BE2C (cell line): ENCODE measurements at regions not wholly inside any gene's neighbourhood (a gene's known extent, or its start where the extent isn't known, plus 50 kb on each side); places are given as distances from the start of the nearest gene placed in this dataset.

Source experiments
- DNase-seq: peaks from one replicate; pipeline ENCODE4 v3.0.0-alpha.2; 2020
- H3K27me3 ChIP-seq: fragments of 250-450 bp; sonication (Bioruptor Pico); 2 replicates; pipeline ENCODE4 v1.5.1; 2020; ENCODE audit warnings: mild to moderate bottlenecking
- H3K36me3 ChIP-seq: fragments of 250-450 bp; sonication (Bioruptor Pico); 2 replicates; pipeline ENCODE4 v1.5.1; 2020; ENCODE audit warnings: mild to moderate bottlenecking
- H3K4me1 ChIP-seq: fragments of 250-450 bp; sonication (Bioruptor Pico); 2 replicates; pipeline ENCODE4 v1.5.1; 2020
- H3K4me3 ChIP-seq: 2 replicates; pipeline ENCODE4 v1.5.1; 2011; ENCODE audit warnings: low read depth, low read length
- H3K9me3 ChIP-seq: fragments of 250-450 bp; sonication (Bioruptor Pico); 2 replicates; pipeline ENCODE4 v1.5.1; 2020
- CTCF ChIP-seq: IDR thresholded peaks from 2 replicates; pipeline ENCODE4 v1.5.1; 2012; ENCODE audit warnings: mild to moderate bottlenecking, low read depth, low read length

- no peak for DNase-seq
- TF ChIP-seq CTCF, result peak; percentile 33; the same call in 1 of the 2 replicates
- Histone ChIP-seq H3K4me3 (no peak overlapping the region), H3K4me1 (no peaks in the 10 kb centered on the region), H3K27me3 (no peaks in the 10 kb centered on the region), H3K36me3 (no peaks in the 10 kb centered on the region), H3K9me3 (no peaks in the 10 kb centered on the region)
These were observed 331.6 kb upstream of the NT5E start for GRCh38 chr6:85118233-85118632.

DNA sequence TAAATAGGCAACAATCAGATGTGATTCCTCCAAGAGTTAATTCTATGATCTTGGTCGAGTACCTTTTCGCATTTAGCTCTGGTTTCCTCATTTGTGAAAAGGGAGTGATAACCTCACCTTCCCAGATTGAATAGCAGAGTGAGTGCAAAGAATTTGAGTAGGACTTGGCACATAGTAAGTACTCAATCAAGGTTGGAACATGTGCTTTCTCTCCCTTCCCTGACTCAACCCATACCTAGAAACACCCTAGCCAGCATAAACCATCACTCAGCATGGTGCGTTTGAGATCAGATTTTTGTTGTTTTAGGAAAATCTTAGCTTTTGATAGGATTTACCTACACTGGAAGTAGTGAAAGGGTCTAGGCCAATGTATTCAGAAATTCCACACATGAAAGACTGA lies 333.4 kb upstream of the NT5E start:
- no peaks in the 10 kb centered on the region; the same call in 1 of the 2 replicates for H3K27me3 ChIP-seq
- H3K4me3 ChIP-seq, result no peak overlapping the region
- no peaks in the 10 kb centered on the region for H3K36me3 ChIP-seq
- H3K9me3 ChIP-seq, result no peaks in the 10 kb centered on the region
- no peak for DNase-seq
- no peaks in the 10 kb centered on the region for H3K4me1 ChIP-seq
- no peak for TF ChIP-seq CTCF

GRCh38 chr6:85115876-85116275 lies 334.0 kb upstream of the NT5E start:
- H3K36me3 ChIP-seq, result no peaks in the 10 kb centered on the region
- no peak for TF ChIP-seq CTCF
- H3K4me1 ChIP-seq, result no peaks in the 10 kb centered on the region
- no peak for DNase-seq
- H3K9me3 ChIP-seq, result no peaks in the 10 kb centered on the region
- no peak overlapping the region for H3K4me3 ChIP-seq
- H3K27me3 ChIP-seq, result no peaks in the 10 kb centered on the region; the same call in 1 of the 2 replicates

DNA sequence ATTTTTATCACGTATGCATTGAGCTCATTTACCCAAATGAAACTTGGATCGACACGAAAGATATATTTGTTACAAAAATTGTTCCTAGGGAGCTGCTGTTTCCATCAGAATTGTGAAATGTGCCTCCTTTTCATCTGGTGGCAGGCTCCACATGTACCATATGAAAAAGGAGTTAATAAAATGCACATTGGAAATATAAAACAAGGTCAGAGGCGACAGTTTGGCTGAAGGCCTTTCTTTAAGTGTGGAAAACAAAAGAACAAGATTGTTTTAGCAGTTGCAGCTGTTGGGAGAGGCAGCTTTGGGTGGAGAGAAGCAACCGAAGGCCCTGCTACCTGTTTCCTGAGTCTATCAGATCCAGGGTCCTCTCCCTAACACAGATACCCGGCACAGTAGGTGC lies 334.5 kb upstream of the NT5E start:
- no peak overlapping the region for H3K4me3 ChIP-seq
- H3K36me3 ChIP-seq, result no peaks in the 10 kb centered on the region
- TF ChIP-seq CTCF, result no peak
- DNase-seq, result no peak
- no peaks in the 10 kb centered on the region; the same call in 1 of the 2 replicates for H3K27me3 ChIP-seq
- no peaks in the 10 kb centered on the region for H3K9me3 ChIP-seq
- H3K4me1 ChIP-seq, result no peaks in the 10 kb centered on the region

- no peaks in the 10 kb centered on the region for H3K9me3 ChIP-seq
- DNase-seq, result no peak
- no peak for TF ChIP-seq CTCF
- no peak overlapping the region for H3K4me3 ChIP-seq
- H3K27me3 ChIP-seq, result no peaks in the 10 kb centered on the region; the same call in 1 of the 2 replicates
- H3K4me1 ChIP-seq, result no peaks in the 10 kb centered on the region
- H3K36me3 ChIP-seq, result no peaks in the 10 kb centered on the region
These were observed 335.3 kb upstream of the NT5E start for GRCh38 chr6:85114581-85114935.

- H3K27me3 ChIP-seq, result no peaks in the 10 kb centered on the region; the same call in 1 of the 2 replicates
- no peak for DNase-seq
- TF ChIP-seq CTCF, result no peak
- no peak overlapping the region for H3K4me3 ChIP-seq
- H3K4me1 ChIP-seq, result no peaks in the 10 kb centered on the region
- H3K9me3 ChIP-seq, result no peaks in the 10 kb centered on the region
- H3K36me3 ChIP-seq, result no peaks in the 10 kb centered on the region
These were observed 335.8 kb upstream of the NT5E start for GRCh38 chr6:85113934-85114580.
